Endothelial cell of umbilical vein (primary cell): ENCODE measurements at regions not wholly inside any gene's neighbourhood (a gene's known extent, or its start where the extent isn't known, plus 50 kb on each side); places are given as distances from the start of the nearest gene placed in this dataset.

Experiments used
- CTCF ChIP-seq, 2 donors: IDR thresholded peaks; 1 replicate in 1 of 2; 2 replicates in 1 of 2; pipeline ENCODE4 v1.5.1; 2011; ENCODE audit warnings: low read length in 2 of 2, mild to moderate bottlenecking in 2 of 2, moderate library complexity in 2 of 2, control low read depth in 1 of 2, inconsistent platforms in 1 of 2, low read depth in 1 of 2; ENCODE audit not compliant: insufficient read depth in 1 of 2; ENCODE audit errors: extremely low read depth in 1 of 2
- EZH2 ChIP-seq: IDR thresholded peaks from 2 replicates; pipeline ENCODE4 v1.6.1; 2012; ENCODE audit warnings: borderline replicate concordance, low read depth, mild to moderate bottlenecking, moderate library complexity, low read length, inconsistent platforms; ENCODE audit not compliant: severe bottlenecking
- FOS ChIP-seq: IDR thresholded peaks from 2 replicates; pipeline ENCODE4 v1.6.1; 2011; ENCODE audit warnings: mild to moderate bottlenecking, low read length, moderate library complexity, borderline replicate concordance; ENCODE audit not compliant: insufficient read depth
- JUN ChIP-seq: IDR thresholded peaks from 2 replicates; pipeline ENCODE4 v1.6.1; 2011; ENCODE audit warnings: borderline replicate concordance, low read depth; ENCODE audit not compliant: insufficient read length, insufficient read depth
- MAX ChIP-seq: IDR thresholded peaks from 2 replicates; pipeline ENCODE4 v1.6.1; 2011; ENCODE audit not compliant: insufficient read depth, insufficient read length
- MYC ChIP-seq: IDR thresholded peaks from one replicate; pipeline ENCODE4 v1.6.1; 2011; ENCODE audit warnings: mild to moderate bottlenecking, low read depth, low read length
- POLR2A ChIP-seq: IDR thresholded peaks from 2 replicates; pipeline ENCODE4 v1.6.1; 2012; ENCODE audit warnings: low read depth, mild to moderate bottlenecking, control low read depth, low read length
- POLR2AphosphoS5 ChIP-seq: IDR thresholded peaks from 2 replicates; pipeline ENCODE4 v1.6.1; 2012; ENCODE audit warnings: low read depth, mild to moderate bottlenecking, control low read depth, low read length, moderate library complexity; ENCODE audit not compliant: insufficient read depth

- TF ChIP-seq CTCF (IDR thresholded peaks at IDR 0.05; ENCODE audit: extremely low read depth in 1 of 2, insufficient read depth in 1 of 2, low read depth in 1 of 2, low read length in 2 of 2) (no peak), EZH2 (no peak), POLR2A (no peak), POLR2AphosphoS5 (no peak), MAX (no peak), JUN (no peak), FOS (no peak), MYC (no peak)
Measured at GRCh38 chr11:133678191-133678590, 145.9 kb upstream of the OPCML start.
